MM.1S (cell line): ENCODE measurements at regions not wholly inside any gene's neighbourhood (a gene's known extent, or its start where the extent isn't known, plus 50 kb on each side); places are given as distances from the start of the nearest gene placed in this dataset.

Experiments
- DNase-seq: peaks from one replicate; pipeline ENCODE4 v3.0.0-alpha.2; 2015
- H2AFZ ChIP-seq: fragments of 300-600 bp; sonication (generic); 2 replicates; pipeline ENCODE4 v1.6.0; 2016; ENCODE audit warnings: antibody characterized with exemption, low read length
- H3F3A ChIP-seq: fragments of 300-600 bp; sonication (generic); 2 replicates; pipeline ENCODE4 v1.6.1; 2016; ENCODE audit warnings: mild to moderate bottlenecking, antibody characterized with exemption, low read length, moderate library complexity, mixed read lengths; ENCODE audit not compliant: insufficient read depth
- H3K27ac ChIP-seq: fragments of 300-600 bp; sonication (generic); 2 replicates; pipeline ENCODE4 v1.5.1; 2016; ENCODE audit warnings: mild to moderate bottlenecking, low read length
- H3K27me3 ChIP-seq: fragments of 300-600 bp; sonication (generic); replicated peaks from 2 replicates; pipeline ENCODE4 v1.6.0; 2016; ENCODE audit warnings: low read length; ENCODE audit not compliant: insufficient read depth
- H3K36me3 ChIP-seq: fragments of 300-600 bp; sonication (generic); replicated peaks from 2 replicates; pipeline ENCODE4 v1.6.1; 2016; ENCODE audit warnings: mild to moderate bottlenecking, low read length, mixed read lengths; ENCODE audit not compliant: insufficient read depth
- H3K4me1 ChIP-seq: fragments of 300-600 bp; sonication (generic); 2 replicates; pipeline ENCODE4 v1.6.1; 2016; ENCODE audit warnings: low read length, mixed read lengths
- H3K4me2 ChIP-seq: fragments of 300-600 bp; sonication (generic); 2 replicates; pipeline ENCODE4 v1.6.0; 2016; ENCODE audit warnings: low read depth, low read length
- H3K4me3 ChIP-seq: fragments of 300-600 bp; sonication (generic); 2 replicates; pipeline ENCODE4 v1.5.1; 2016; ENCODE audit warnings: low read length, mixed read lengths
- H3K79me2 ChIP-seq: fragments of 300-600 bp; sonication (generic); 2 replicates; pipeline ENCODE4 v1.6.1; 2016; ENCODE audit warnings: mixed run types, low read length, mixed read lengths
- H3K9ac ChIP-seq: fragments of 300-600 bp; sonication (generic); 2 replicates; pipeline ENCODE4 v1.6.1; 2016; ENCODE audit warnings: low read length, mixed read lengths
- H3K9me2 ChIP-seq: fragments of 300-600 bp; sonication (generic); replicated peaks from 2 replicates; pipeline ENCODE4 v1.6.1; 2016; ENCODE audit warnings: mild to moderate bottlenecking, low read length, mixed read lengths; ENCODE audit not compliant: insufficient read depth
- H3K9me3 ChIP-seq: fragments of 300-600 bp; sonication (generic); replicated peaks from 2 replicates; pipeline ENCODE4 v1.6.1; 2016; ENCODE audit warnings: mild to moderate bottlenecking, low read length, mixed read lengths; ENCODE audit not compliant: insufficient read depth
- H4K20me1 ChIP-seq: fragments of 300-600 bp; sonication (generic); 2 replicates; pipeline ENCODE4 v1.6.1; 2016; ENCODE audit warnings: mild to moderate bottlenecking, low read length, moderate library complexity, mixed read lengths; ENCODE audit not compliant: insufficient read depth
- CTCF ChIP-seq: fragments of 300-600 bp; sonication (generic); IDR thresholded peaks from 2 replicates; pipeline ENCODE4 v1.5.1; 2016; ENCODE audit warnings: antibody characterized with exemption, low read length, mixed read lengths
- EZH2 ChIP-seq: fragments of 300-600 bp; sonication (generic); optimal IDR thresholded peaks from 2 replicates; pipeline ENCODE3; 2017; ENCODE audit warnings: low read depth, mild to moderate bottlenecking, antibody characterized with exemption, low read length, mixed read lengths
- EZH2phosphoT487 ChIP-seq: fragments of 300-600 bp; sonication (generic); IDR thresholded peaks from 2 replicates; pipeline ENCODE4 v1.6.1; 2018; ENCODE audit warnings: antibody characterized with exemption, low read length

- H3K4me2 ChIP-seq, result no peak overlapping the region
- no peaks in the 10 kb centered on the region for H3K9me3 ChIP-seq
- no peak overlapping the region for H2AFZ ChIP-seq
- H3K9ac ChIP-seq, result no peak overlapping the region
- TF ChIP-seq EZH2, result no peak
- TF ChIP-seq CTCF, result no peak
- TF ChIP-seq EZH2phosphoT487, result no peak
- no peaks in the 10 kb centered on the region for H3F3A ChIP-seq
- H3K4me3 ChIP-seq, result no peak overlapping the region
- no peak overlapping the region for H3K27ac ChIP-seq
- H3K79me2 ChIP-seq, result no peaks in the 10 kb centered on the region
- DNase-seq, result no peak
- H3K9me2 ChIP-seq, result no peaks in the 10 kb centered on the region
- H4K20me1 ChIP-seq, result no peaks in the 10 kb centered on the region
- H3K4me1 ChIP-seq, result peaks cover 2% of the 10 kb centered on the region
- H3K36me3 ChIP-seq, result no peaks in the 10 kb centered on the region
- H3K27me3 ChIP-seq, result peaks cover 7% of the 10 kb centered on the region; the same call in 1 of the 2 replicates
Measured at GRCh38 chr11:76282811-76283595, 76.7 kb upstream of the WNT11 start.

GRCh38 chr11:76282172-76282571 is 75.9 kb upstream of the WNT11 start:
- no peak overlapping the region for H3K27ac ChIP-seq
- no peaks in the 10 kb centered on the region for H3K9me2 ChIP-seq
- H3K4me2 ChIP-seq, result no peak overlapping the region

GRCh38 chr11:76281558-76281906 is 75.2 kb upstream of the WNT11 start:
- Histone ChIP-seq H3K27ac (no peak overlapping the region), H3K4me1 (no peaks in the 10 kb centered on the region), H3K4me3 (no peak overlapping the region), H3F3A (no peaks in the 10 kb centered on the region), H3K9ac (no peak overlapping the region), H3K9me2 (no peaks in the 10 kb centered on the region), H3K9me3 (no peaks in the 10 kb centered on the region), H4K20me1 (no peaks in the 10 kb centered on the region), H3K4me2 (no peak overlapping the region), H3K36me3 (no peaks in the 10 kb centered on the region), H3K79me2 (no peaks in the 10 kb centered on the region), H2AFZ (no peak overlapping the region), H3K27me3 (peaks cover 7% of the 10 kb centered on the region; the same call in 1 of the 2 replicates)
- no peak for DNase-seq
- TF ChIP-seq EZH2, result no peak
- no peak for TF ChIP-seq CTCF
- TF ChIP-seq EZH2phosphoT487, result no peak

More at GRCh38 chr11:76282172-76282571, 75.9 kb upstream of the WNT11 start:
- no peaks in the 10 kb centered on the region for H3K9me3 ChIP-seq
- H2AFZ ChIP-seq, result no peak overlapping the region
- H3K4me1 ChIP-seq, result no peaks in the 10 kb centered on the region
- no peaks in the 10 kb centered on the region for H3F3A ChIP-seq
- no peaks in the 10 kb centered on the region for H4K20me1 ChIP-seq
- H3K4me3 ChIP-seq, result no peak overlapping the region
- no peaks in the 10 kb centered on the region for H3K36me3 ChIP-seq
- no peaks in the 10 kb centered on the region for H3K79me2 ChIP-seq
- no peak for TF ChIP-seq CTCF
- TF ChIP-seq EZH2, result no peak
- peaks cover 7% of the 10 kb centered on the region; the same call in 1 of the 2 replicates for H3K27me3 ChIP-seq
- no peak for DNase-seq
- no peak overlapping the region for H3K9ac ChIP-seq
